GM19452 (cell line): ENCODE measurements at regions not wholly inside any gene's neighbourhood (a gene's known extent, or its start where the extent isn't known, plus 50 kb on each side); places are given as distances from the start of the nearest gene placed in this dataset.
"Not testable (repeated sequence)": the region's sequence is repeated elsewhere in the genome, so short reads cannot be mapped to it uniquely, and the experiment has no call there.

ENCODE experiments used
- ATAC-seq: cut with Tn5 transposase; IDR thresholded peaks from one replicate; pipeline ENCODE4 v1.9.1; 2021; ENCODE audit not compliant: unreplicated experiment

DNA sequence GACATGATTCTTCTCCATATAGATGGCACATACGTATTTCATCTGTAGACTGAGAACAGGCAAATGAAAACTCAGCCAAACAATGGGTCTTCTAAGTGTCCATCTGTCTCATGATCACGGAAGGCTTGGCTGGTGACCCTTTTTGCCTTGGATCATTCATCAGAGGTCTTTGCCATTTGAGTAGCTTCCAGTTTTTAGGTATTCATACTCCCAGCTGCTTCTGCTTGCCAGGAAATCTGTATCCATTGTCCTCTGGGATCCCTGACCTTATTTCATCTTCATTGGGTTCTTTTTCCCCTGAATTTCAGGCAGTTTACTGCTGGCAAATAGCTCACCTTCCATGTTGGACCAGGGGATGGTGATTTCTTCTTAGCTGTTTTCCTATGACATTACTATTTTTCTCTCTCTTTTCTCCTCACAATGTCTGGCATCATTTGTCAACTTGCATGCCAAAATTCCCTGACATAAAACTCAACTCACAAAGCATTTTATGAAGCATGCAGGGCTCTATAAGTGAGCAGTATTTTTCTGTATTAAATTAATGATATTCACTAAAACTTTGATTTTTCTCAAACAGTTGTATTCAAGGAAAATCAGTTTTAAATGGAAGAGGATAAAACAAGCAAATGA is 241.2 kb downstream of the DNAJB9 start:
- ATAC-seq: no peak

GRCh38 chr7:108813251-108814014 is 243.8 kb downstream of the DNAJB9 start:
- no peak for ATAC-seq

DNA sequence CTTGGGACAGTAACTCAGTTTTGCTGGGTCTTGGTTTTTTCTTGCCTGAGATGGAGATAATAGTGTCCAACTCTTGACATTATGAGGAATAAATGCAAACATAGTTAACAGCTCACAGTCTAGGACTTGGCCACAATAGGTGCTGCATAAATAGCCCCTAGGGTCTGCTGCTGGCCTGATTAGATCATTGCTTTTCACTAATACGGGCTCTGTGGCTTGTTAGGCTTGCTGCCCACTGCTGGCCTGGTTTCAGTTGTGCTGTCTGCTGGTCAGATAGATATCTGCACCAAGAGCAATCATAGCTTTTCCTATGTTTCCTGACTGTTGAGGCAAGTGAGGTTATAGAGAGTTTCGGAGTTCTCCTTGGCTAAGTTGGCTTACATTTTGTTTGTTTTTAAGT is 246.1 kb downstream of the DNAJB9 start:
- no peak for ATAC-seq

- no peak for ATAC-seq
Measured at GRCh38 chr7:108818742-108819141, 249.1 kb downstream of the DNAJB9 start.

- no peak for ATAC-seq
Measured at GRCh38 chr7:108824840-108825580, 255.3 kb downstream of the DNAJB9 start.

DNA sequence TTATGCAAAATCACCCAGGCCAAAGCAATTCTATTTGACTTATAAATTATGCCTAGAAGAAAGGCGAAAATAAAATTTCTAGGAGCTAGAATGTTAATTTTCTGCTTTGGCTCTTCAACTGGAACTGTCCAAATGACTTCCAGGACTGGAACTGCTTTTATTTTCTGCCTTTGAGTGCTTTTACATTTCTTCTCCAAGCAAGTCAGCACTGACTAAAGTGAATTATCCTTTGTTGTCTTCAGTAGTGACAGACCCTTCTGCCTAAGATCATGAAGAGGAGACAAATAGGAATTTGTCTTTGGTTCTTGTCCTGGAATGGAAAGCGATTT is 255.9 kb downstream of the DNAJB9 start:
- no peak for ATAC-seq

- ATAC-seq: no peak
Measured at GRCh38 chr7:108836256-108836655, 266.6 kb downstream of the DNAJB9 start.

GRCh38 chr7:108838198-108838597 is 268.5 kb downstream of the DNAJB9 start:
- no peak for ATAC-seq

DNA sequence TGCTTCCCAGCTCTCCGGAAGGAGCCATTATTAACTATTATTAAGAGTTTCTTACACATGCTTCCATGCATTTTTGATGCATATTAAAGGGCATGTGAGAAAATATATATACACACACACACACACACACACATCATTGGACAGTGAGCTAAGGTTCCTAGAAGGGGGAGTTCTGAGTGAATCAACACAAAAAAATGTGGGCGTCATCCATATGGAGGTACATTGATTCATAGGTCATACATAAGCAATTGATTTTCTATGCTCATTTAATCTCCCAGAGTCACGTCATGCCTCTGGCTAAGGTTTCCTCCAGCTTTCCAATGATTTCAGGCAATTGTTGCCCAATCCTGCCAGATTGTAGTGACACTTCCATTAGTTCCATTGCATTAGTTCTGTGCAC is 269.4 kb downstream of the DNAJB9 start:
- no peak for ATAC-seq

DNA sequence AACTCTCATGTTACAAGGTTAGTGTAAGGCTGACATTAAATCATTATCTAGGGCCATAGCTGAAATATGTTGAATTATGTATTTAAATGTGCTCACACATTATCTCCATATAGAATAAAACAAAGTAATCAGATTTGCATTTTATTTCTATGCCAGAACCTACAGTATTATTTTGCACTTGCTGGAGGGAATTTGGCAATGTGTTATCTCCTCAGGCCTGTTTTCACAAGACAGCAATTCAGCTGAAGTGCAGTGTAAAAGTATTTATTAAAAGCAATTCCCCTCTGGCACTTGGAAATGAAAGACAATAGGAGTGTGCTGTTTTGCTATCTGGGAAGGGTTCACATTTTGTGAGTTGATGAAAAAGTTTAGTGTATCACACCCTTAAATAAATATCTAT is 276.3 kb downstream of the DNAJB9 start:
- ATAC-seq: no peak

DNA sequence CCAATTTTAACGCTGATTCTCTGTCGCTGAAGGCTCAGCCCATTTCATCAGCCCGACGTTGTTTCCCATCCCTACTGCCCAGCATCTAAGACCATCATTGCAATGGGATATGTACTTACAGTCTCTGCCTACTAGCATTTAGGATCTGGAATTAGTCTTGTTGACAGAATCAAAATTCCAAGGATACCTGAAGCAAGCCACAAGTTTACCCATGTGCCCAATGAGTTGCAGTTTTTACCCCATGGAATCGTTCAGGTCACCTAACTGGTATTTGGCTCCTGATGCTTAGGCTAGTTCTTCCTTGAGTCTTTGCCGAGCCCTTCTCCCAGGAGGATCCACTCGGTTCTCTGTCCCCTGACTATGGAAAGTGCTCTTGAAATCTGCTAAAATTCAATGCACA is 276.8 kb downstream of the DNAJB9 start:
- no peak for ATAC-seq

DNA sequence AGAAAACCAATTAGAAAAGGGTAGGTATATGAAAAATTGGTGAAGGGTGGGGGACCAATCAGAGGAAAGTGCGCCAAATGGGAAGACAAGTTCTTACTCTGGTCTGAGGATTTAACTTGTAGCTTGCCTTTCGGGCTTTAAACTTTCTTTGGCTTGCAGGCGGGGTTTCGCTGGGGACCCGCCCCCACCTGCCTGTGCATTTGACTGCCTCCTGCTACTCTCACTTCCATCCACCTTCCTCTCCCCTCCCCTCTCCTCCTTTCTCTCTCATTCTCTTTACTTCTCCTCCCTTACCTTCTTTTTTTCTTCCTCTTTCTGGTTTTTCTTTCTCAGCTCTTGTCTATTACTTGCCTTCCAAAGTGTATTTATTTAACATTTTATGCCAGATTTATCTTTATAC is 278.8 kb downstream of the DNAJB9 start:
- ATAC-seq: no peak

- ATAC-seq: no peak
Measured at GRCh38 chr7:108860615-108861014, 290.9 kb downstream of the DNAJB9 start.

DNA sequence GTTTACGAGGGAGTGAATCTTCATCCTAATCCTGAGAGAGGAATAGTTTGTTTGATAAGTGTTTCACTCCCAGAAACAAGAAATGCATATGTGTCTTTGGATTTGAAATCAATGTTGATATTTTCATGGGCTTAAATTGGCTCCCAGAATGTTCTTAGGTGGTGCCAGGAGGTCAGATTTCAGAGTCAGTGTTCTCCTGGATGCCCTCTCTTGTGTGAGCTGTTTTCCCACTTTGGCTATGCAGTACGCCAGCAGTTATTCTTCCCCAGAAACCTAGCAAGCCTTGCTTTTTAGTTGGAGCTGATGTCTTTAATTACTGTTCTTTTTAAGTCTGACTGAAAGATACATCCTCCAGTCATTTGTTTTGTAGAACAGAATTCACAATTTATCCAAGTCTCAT is 291.4 kb downstream of the DNAJB9 start:
- no peak for ATAC-seq

GRCh38 chr7:108863227-108863848 is 293.7 kb downstream of the DNAJB9 start:
- ATAC-seq: no peak

DNA sequence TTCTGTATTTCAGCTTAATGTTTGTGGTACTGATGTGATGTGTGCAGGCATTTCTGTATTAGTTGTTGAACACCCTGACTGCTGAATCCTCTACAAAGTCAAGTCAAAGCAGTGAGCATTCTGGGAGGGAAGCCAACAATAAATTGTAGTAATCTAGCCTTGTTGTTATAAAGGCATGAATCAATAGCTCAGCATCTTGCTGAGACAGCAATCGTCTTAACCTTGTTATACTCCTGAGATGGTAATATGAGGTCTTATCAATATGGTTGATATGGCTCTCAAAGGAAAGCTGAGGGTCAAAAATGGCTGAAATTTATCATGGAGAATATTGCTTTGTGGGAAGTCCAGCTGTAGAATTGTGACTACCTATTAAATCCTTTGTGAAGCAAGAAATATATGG is 299.4 kb downstream of the DNAJB9 start:
- no peak for ATAC-seq

DNA sequence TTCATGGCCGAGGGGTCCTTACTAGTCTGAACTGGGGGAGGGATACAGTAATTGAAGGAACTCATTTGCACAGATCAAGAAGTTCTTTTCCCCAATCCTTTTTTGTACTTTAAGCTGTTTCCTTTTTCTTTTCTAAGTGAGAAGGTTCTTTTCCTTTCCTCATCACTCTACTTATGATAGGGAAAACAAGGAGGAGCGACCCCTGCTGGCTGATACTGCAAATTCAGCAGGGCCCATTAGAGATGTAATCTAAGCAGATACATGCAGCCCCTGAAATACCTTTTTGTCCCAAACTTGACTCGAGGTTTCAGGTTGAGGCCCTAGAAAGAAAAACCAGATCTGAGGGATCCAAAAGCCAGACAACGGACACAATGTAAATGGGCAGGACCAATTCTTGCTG is 305.5 kb downstream of the DNAJB9 start:
- ATAC-seq: no peak

- no peak for ATAC-seq
Measured at GRCh38 chr7:108890862-108891261, 321.2 kb downstream of the DNAJB9 start.

DNA sequence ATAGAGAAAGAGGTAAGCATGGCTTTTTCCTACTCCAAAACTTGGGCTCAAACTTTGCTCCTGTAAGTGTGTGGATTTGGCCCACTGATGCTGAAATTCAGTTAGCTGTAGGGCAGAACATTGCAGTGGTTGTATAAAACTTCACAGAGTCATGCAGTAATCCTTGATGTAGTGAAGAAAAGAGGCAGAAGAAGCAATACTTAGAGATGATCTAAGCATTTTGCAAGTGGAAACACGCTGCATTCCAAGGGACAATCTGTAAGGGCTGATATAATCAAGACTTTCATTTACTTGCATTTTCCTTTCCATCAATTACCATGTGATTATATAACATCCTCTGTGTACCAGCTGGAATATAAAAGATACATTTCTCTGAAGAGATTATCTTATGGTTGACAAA is 338.8 kb downstream of the DNAJB9 start:
- ATAC-seq: no peak

GRCh38 chr7:108911016-108911415 is 341.3 kb downstream of the DNAJB9 start:
- ATAC-seq: no peak

- no peak for ATAC-seq
Measured at GRCh38 chr7:108920490-108920889, 350.8 kb downstream of the DNAJB9 start.

DNA sequence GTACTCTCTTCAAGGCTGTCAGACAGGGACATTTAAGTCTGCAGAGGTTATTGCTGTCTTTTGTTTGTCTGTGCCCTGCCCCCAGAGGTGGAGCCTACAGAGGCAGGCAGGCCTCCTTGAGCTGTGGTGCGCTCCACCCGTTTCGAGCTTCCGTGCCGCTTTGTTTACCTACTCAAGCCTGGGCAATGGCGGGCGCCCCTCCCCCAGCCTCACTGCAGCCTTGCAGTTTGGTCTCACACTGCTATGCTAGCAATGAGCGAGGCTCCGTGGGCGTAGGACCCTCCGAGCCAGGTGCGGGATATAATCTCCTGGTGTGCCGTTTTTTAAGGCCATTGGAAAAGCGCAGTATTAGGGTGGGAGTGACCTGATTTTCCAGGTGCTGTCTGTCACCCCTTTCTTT is 373.4 kb downstream of the DNAJB9 start:
- ATAC-seq: not testable (repeated sequence)
